ENCODE measurements at regions not wholly inside any gene's neighbourhood (a gene's known extent, or its start where the extent isn't known, plus 50 kb on each side); places are given as distances from the start of the nearest gene placed in this dataset.

DNA sequence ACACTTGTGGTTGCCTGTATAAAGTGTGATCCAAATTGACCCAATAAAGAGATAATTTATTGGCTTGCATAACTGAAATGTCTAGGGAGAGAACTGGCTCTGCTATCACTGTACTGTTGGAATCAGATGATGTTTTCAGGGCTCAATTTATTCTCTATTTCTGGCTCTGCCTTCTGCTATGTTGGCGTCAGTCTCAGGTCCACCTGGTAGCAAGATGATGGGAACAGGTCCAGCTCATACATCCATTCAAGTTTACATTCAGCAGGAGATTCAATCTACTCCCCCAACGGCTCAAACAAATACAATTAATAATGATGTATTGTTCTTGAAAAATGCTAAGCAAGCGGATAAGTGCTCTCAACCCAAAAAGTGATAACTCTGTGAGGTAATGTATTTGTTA, 297.7 kb upstream of the SYT4 start:
- intact Hi-C loops (cut with DNase I), result no loop called here
- H3K4me1 ChIP-seq, result peaks cover 0 to 24% (median 3%) of the 10 kb centered on the region in 4 donors
- H3K36me3 ChIP-seq, result no peaks in the 10 kb centered on the region
- TF ChIP-seq EP300 (IDR thresholded peaks at IDR 0.05) (no peak), POLR2A (IDR thresholded peaks at IDR 0.05; ENCODE audit: low read depth) (no peak)
- TF ChIP-seq, protein P1, sequence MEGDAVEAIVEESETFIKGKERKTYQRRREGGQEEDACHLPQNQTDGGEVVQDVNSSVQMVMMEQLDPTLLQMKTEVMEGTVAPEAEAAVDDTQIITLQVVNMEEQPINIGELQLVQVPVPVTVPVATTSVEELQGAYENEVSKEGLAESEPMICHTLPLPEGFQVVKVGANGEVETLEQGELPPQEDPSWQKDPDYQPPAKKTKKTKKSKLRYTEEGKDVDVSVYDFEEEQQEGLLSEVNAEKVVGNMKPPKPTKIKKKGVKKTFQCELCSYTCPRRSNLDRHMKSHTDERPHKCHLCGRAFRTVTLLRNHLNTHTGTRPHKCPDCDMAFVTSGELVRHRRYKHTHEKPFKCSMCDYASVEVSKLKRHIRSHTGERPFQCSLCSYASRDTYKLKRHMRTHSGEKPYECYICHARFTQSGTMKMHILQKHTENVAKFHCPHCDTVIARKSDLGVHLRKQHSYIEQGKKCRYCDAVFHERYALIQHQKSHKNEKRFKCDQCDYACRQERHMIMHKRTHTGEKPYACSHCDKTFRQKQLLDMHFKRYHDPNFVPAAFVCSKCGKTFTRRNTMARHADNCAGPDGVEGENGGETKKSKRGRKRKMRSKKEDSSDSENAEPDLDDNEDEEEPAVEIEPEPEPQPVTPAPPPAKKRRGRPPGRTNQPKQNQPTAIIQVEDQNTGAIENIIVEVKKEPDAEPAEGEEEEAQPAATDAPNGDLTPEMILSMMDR (IDR thresholded peaks at IDR 0.05), result no peak
- 46% methylated on average over 3 of the region's 3 CpGs for WGBS
- no peaks in the 10 kb centered on the region for H3K27me3 ChIP-seq
- no peak overlapping the region for H3K27ac ChIP-seq (replicated peaks in 1 of 4)
- no peak overlapping the region for H3K4me3 ChIP-seq
- DNase-seq (ENCODE audit: extremely low spot score), result no peak
- no peaks in the 10 kb centered on the region for H3K9me3 ChIP-seq

GRCh38 chr18:43578211-43578610, 300.9 kb upstream of the SYT4 start:
- intact Hi-C loops (cut with DNase I), result no loop called here
- WGBS, result 77% methylated on average over 1 of the region's 1 CpG

GRCh38 chr18:43578706-43579105, 301.4 kb upstream of the SYT4 start:
- Histone ChIP-seq H3K9me3 (no peaks in the 10 kb centered on the region), H3K36me3 (no peaks in the 10 kb centered on the region), H3K27ac (replicated peaks in 1 of 4) (no peak overlapping the region), H3K27me3 (no peaks in the 10 kb centered on the region), H3K4me1 (peaks cover 0 to 19% (median 3%) of the 10 kb centered on the region in 4 donors), H3K4me3 (no peak overlapping the region)
- DNase-seq (ENCODE audit: extremely low spot score), result no peak
- intact Hi-C loops (cut with DNase I), result no loop called here
- TF ChIP-seq, protein P1 (IDR thresholded peaks at IDR 0.05), result no peak
- TF ChIP-seq POLR2AphosphoS5 (IDR thresholded peaks at IDR 0.05), result no peak
- no peak for TF ChIP-seq EP300 (IDR thresholded peaks at IDR 0.05)
- TF ChIP-seq POLR2A (IDR thresholded peaks at IDR 0.05; ENCODE audit: low read depth), result no peak
- 41% methylated on average over 4 of the region's 4 CpGs for WGBS

More at GRCh38 chr18:43578211-43578610, 300.9 kb upstream of the SYT4 start:
- Histone ChIP-seq H3K4me1 (peaks cover 0 to 19% (median 3%) of the 10 kb centered on the region in 4 donors), H3K36me3 (no peaks in the 10 kb centered on the region), H3K9me3 (no peaks in the 10 kb centered on the region), H3K27me3 (no peaks in the 10 kb centered on the region), H3K4me3 (no peak overlapping the region), H3K27ac (replicated peaks in 1 of 4) (no peak overlapping the region)
- no peak for TF ChIP-seq EP300 (IDR thresholded peaks at IDR 0.05)
- TF ChIP-seq POLR2A (IDR thresholded peaks at IDR 0.05; ENCODE audit: low read depth), result no peak
- TF ChIP-seq POLR2AphosphoS5 (IDR thresholded peaks at IDR 0.05), result no peak
- TF ChIP-seq, protein P1 (IDR thresholded peaks at IDR 0.05), result no peak
- no peak for DNase-seq (ENCODE audit: extremely low spot score)

GRCh38 chr18:43581936-43582519, 304.7 kb upstream of the SYT4 start:
- no peak overlapping the region for H3K27ac ChIP-seq (replicated peaks in 1 of 4)
- WGBS, result 65% methylated on average over 2 of the region's 2 CpGs
- no peak for DNase-seq (ENCODE audit: extremely low spot score)
- H3K9me3 ChIP-seq, result no peaks in the 10 kb centered on the region
- H3K4me3 ChIP-seq, result no peak overlapping the region
- intact Hi-C loops (cut with DNase I), result loop anchor here (10.0 kb wide), 1 partner anchor 1467 kb away; no protein-coding TSS in a partner anchor
- TF ChIP-seq POLR2A (IDR thresholded peaks at IDR 0.05; ENCODE audit: low read depth), result no peak
- TF ChIP-seq, protein P1 (IDR thresholded peaks at IDR 0.05), result no peak
- no peak for TF ChIP-seq POLR2AphosphoS5 (IDR thresholded peaks at IDR 0.05)
- no peak for TF ChIP-seq EP300 (IDR thresholded peaks at IDR 0.05)
- H3K36me3 ChIP-seq, result no peaks in the 10 kb centered on the region
- no peaks in the 10 kb centered on the region for H3K27me3 ChIP-seq
- peaks cover 0 to 7% (median 0%) of the 10 kb centered on the region in 4 donors for H3K4me1 ChIP-seq
